NB4 (cell line): ENCODE measurements at regions not wholly inside any gene's neighbourhood (a gene's known extent, or its start where the extent isn't known, plus 50 kb on each side); places are given as distances from the start of the nearest gene placed in this dataset.
"Not testable (repeated sequence)": the region's sequence is repeated elsewhere in the genome, so short reads cannot be mapped to it uniquely, and the experiment has no call there.

Experiments
- POLR2A ChIP-seq: IDR thresholded peaks from 2 replicates; pipeline ENCODE4 v1.6.1; 2011; ENCODE audit warnings: mild to moderate bottlenecking; ENCODE audit not compliant: insufficient read length; ENCODE audit errors: extremely low read depth
- TF ChIP-seq, protein P1 (sequence below): IDR thresholded peaks from one replicate; pipeline ENCODE4 v1.5.1; 2012; ENCODE audit warnings: low read depth, low read length

DNA sequence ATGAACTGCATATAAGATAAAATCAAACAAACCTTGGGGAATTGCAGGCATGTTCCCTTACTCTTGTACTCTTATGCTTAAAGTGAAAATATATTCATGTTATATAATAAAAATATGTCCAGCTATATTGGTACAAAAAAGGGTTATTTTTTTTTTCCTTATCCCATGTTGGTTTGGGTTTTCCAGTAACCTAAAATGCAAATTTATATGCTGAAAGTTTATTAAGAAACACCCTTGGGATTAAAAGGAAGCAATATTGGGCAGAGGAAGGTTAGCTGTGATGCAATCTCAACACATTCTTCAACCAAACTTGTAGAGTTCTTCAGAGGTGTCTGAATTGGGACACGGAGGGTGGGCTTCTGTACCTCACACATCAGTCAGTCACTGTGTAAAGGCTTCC is 97.7 kb downstream of the XKR3 start:
- TF ChIP-seq, protein P1, sequence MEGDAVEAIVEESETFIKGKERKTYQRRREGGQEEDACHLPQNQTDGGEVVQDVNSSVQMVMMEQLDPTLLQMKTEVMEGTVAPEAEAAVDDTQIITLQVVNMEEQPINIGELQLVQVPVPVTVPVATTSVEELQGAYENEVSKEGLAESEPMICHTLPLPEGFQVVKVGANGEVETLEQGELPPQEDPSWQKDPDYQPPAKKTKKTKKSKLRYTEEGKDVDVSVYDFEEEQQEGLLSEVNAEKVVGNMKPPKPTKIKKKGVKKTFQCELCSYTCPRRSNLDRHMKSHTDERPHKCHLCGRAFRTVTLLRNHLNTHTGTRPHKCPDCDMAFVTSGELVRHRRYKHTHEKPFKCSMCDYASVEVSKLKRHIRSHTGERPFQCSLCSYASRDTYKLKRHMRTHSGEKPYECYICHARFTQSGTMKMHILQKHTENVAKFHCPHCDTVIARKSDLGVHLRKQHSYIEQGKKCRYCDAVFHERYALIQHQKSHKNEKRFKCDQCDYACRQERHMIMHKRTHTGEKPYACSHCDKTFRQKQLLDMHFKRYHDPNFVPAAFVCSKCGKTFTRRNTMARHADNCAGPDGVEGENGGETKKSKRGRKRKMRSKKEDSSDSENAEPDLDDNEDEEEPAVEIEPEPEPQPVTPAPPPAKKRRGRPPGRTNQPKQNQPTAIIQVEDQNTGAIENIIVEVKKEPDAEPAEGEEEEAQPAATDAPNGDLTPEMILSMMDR = not testable (repeated sequence)
- not testable (repeated sequence) for TF ChIP-seq POLR2A
